SH-SY5Y (cell line): ENCODE measurements at regions not wholly inside any gene's neighbourhood (a gene's known extent, or its start where the extent isn't known, plus 50 kb on each side); places are given as distances from the start of the nearest gene placed in this dataset.

Experiments used
- GATA2 ChIP-seq: IDR thresholded peaks from 2 replicates; pipeline ENCODE4 v1.6.1; 2011; ENCODE audit warnings: mild to moderate bottlenecking, low read depth, low read length
- GATA3 ChIP-seq: IDR thresholded peaks from 2 replicates; pipeline ENCODE4 v1.6.1; 2011; ENCODE audit warnings: low read depth, mild to moderate bottlenecking, low read length, moderate library complexity

DNA sequence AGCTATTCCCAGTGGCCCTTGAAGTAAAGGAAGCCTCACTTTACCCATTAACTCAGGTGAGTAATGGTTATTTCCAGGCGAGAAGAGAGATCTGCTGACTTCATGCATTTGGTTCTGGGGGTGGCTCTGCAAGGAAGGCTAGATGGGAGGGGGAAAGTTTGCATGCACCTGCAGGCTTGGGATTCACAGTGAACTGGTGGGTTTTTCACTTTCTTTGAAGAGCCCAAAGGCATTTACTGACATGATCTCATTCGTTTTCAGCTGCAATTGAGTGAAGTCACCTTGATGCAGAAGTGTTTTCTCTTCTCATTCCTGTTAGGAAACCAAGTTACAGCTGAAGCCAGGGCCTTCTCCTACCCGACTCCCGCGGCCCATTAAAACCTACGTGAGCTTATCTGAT is 131.0 kb upstream of the N4BP1 start:
- TF ChIP-seq GATA2 (no peak), GATA3 (no peak)
